GM23248 (cell line): ENCODE measurements at regions not wholly inside any gene's neighbourhood (a gene's known extent, or its start where the extent isn't known, plus 50 kb on each side); places are given as distances from the start of the nearest gene placed in this dataset.
"Not testable (repeated sequence)": the region's sequence is repeated elsewhere in the genome, so short reads cannot be mapped to it uniquely, and the experiment has no call there.

ENCODE experiments used
- DNase-seq: peaks from one replicate; pipeline ENCODE4 v3.0.0-alpha.2; 2015
- H2AFZ ChIP-seq: fragments of 200-600 bp; sonication (generic); 2 replicates; pipeline ENCODE4 v1.6.1; 2016; ENCODE audit warnings: antibody characterized with exemption
- H3F3A ChIP-seq: fragments of 200-600 bp; sonication (generic); 2 replicates; pipeline ENCODE4 v1.6.1; 2016; ENCODE audit warnings: mild to moderate bottlenecking, antibody characterized with exemption, mixed run types; ENCODE audit not compliant: insufficient read depth
- H3K27ac ChIP-seq: fragments of 200-600 bp; sonication (generic); 2 replicates; pipeline ENCODE4 v1.5.1; 2016; ENCODE audit warnings: mild to moderate bottlenecking
- H3K27me3 ChIP-seq: fragments of 200-600 bp; sonication (generic); replicated peaks from 2 replicates; pipeline ENCODE4 v1.6.1; 2016; ENCODE audit warnings: mild to moderate bottlenecking; ENCODE audit not compliant: insufficient read depth
- H3K36me3 ChIP-seq: fragments of 200-600 bp; sonication (generic); 2 replicates; pipeline ENCODE4 v1.6.1; 2016; ENCODE audit warnings: low read depth, mild to moderate bottlenecking
- H3K4me1 ChIP-seq: fragments of 200-600 bp; sonication (generic); 2 replicates; pipeline ENCODE4 v1.6.1; 2016; ENCODE audit warnings: mild to moderate bottlenecking; ENCODE audit not compliant: insufficient read depth
- H3K4me2 ChIP-seq: fragments of 200-600 bp; sonication (generic); one replicate; pipeline ENCODE4 v1.6.1; 2016; ENCODE audit warnings: mild to moderate bottlenecking; ENCODE audit not compliant: unreplicated experiment
- H3K4me3 ChIP-seq: fragments of 200-600 bp; sonication (generic); 2 replicates; pipeline ENCODE4 v1.5.1; 2016; ENCODE audit warnings: mild to moderate bottlenecking
- H3K79me2 ChIP-seq: fragments of 200-600 bp; sonication (generic); 2 replicates; pipeline ENCODE4 v1.6.1; 2016; ENCODE audit warnings: mild to moderate bottlenecking; ENCODE audit not compliant: insufficient read depth
- H3K9ac ChIP-seq: fragments of 200-600 bp; sonication (generic); 2 replicates; pipeline ENCODE4 v1.6.1; 2016; ENCODE audit warnings: mild to moderate bottlenecking
- H3K9me2 ChIP-seq: fragments of 200-600 bp; sonication (generic); 2 replicates; pipeline ENCODE4 v1.6.1; 2016; ENCODE audit warnings: mixed run types, mild to moderate bottlenecking, moderate library complexity; ENCODE audit not compliant: insufficient read depth
- H3K9me3 ChIP-seq: fragments of 200-600 bp; sonication (generic); one replicate; pipeline ENCODE4 v1.6.1; 2017; ENCODE audit warnings: low read depth
- H4K20me1 ChIP-seq: fragments of 200-600 bp; sonication (generic); 2 replicates; pipeline ENCODE4 v1.6.0; 2016; ENCODE audit not compliant: insufficient read depth
- EZH2 ChIP-seq: fragments of 200-600 bp; sonication (generic); IDR thresholded peaks from 2 replicates; pipeline ENCODE4 v1.6.1; 2018; ENCODE audit warnings: antibody characterized with exemption, mild to moderate bottlenecking; ENCODE audit not compliant: insufficient read depth, poor library complexity, severe bottlenecking
- EZH2phosphoT487 ChIP-seq: fragments of 200-600 bp; sonication (generic); IDR thresholded peaks from 2 replicates; pipeline ENCODE4 v1.6.1; 2018; ENCODE audit warnings: antibody characterized with exemption, moderate library complexity, mild to moderate bottlenecking, low read depth; ENCODE audit not compliant: insufficient read depth
- WGBS, 2 experiments: methylation state at CpG; one replicate each; pipeline ENCODE4 v1.1.6; 2015 to 2017; ENCODE audit warnings: low lambda C conversion rate in 2 of 2, low coverage in 1 of 2; ENCODE audit errors: missing lambda C conversion rate in 2 of 2; 5-methylcytosine and 5-hydroxymethylcytosine counted together
- in situ Hi-C: fragments of 300-500 bp; cut with MboI; formaldehyde crosslinking; loops from 2 replicates; pipeline ENCODE4 v1.15.0; 2020

GRCh38 chr3:162612991-162613390 is 1116.4 kb downstream of the OTOL1 start:
- no peaks in the 10 kb centered on the region for H3F3A ChIP-seq
- H3K27ac ChIP-seq, result no peak overlapping the region
- H3K79me2 ChIP-seq, result no peaks in the 10 kb centered on the region
- no peaks in the 10 kb centered on the region for H3K36me3 ChIP-seq
- H3K4me3 ChIP-seq, result no peak overlapping the region
- 0 out of 2 replicates have a peak overlapping the region, but pooled peaks have one; percentile 3 for H2AFZ ChIP-seq
- no peak for TF ChIP-seq EZH2
- no peak for TF ChIP-seq EZH2phosphoT487
- H3K9ac ChIP-seq, result no peak overlapping the region
- in situ Hi-C loops, result no loop called here
- no peaks in the 10 kb centered on the region for H3K27me3 ChIP-seq
- H3K4me2 ChIP-seq, result no peak overlapping the region
- no peaks in the 10 kb centered on the region for H4K20me1 ChIP-seq
- WGBS, 2 experiments, result 39 to 62% methylated on average over 2 of the region's 2 CpGs
- no peaks in the 10 kb centered on the region for H3K9me3 ChIP-seq
- DNase-seq, result no peak
- H3K4me1 ChIP-seq, result no peaks in the 10 kb centered on the region
- H3K9me2 ChIP-seq, result no peaks in the 10 kb centered on the region; the same call in 1 of the 2 replicates

- no peaks in the 10 kb centered on the region for H3F3A ChIP-seq
- no peak overlapping the region for H3K27ac ChIP-seq
- peaks cover 8% of the 10 kb centered on the region for H3K4me1 ChIP-seq
- H3K27me3 ChIP-seq, result no peaks in the 10 kb centered on the region
- H3K9ac ChIP-seq, result no peak overlapping the region
- no peaks in the 10 kb centered on the region for H3K9me2 ChIP-seq
- no peaks in the 10 kb centered on the region for H3K36me3 ChIP-seq
- H3K4me3 ChIP-seq, result no peak overlapping the region
- no peak for TF ChIP-seq EZH2phosphoT487
- no peak for TF ChIP-seq EZH2
- no peaks in the 10 kb centered on the region for H3K9me3 ChIP-seq
- no peak overlapping the region for H2AFZ ChIP-seq
- H4K20me1 ChIP-seq, result no peaks in the 10 kb centered on the region
- in situ Hi-C loops, result no loop called here
- no peak for DNase-seq
- H3K4me2 ChIP-seq, result no peak overlapping the region
- no peaks in the 10 kb centered on the region for H3K79me2 ChIP-seq
Observed at GRCh38 chr3:162626172-162626571, 1129.6 kb downstream of the OTOL1 start.

GRCh38 chr3:162628531-162628930 is 1131.9 kb downstream of the OTOL1 start:
- Histone ChIP-seq H4K20me1 (no peaks in the 10 kb centered on the region), H3K9me3 (no peaks in the 10 kb centered on the region), H3K36me3 (no peaks in the 10 kb centered on the region), H2AFZ (peak overlapping the region; percentile 11; the same call in 1 of the 2 replicates), H3K9me2 (no peaks in the 10 kb centered on the region), H3K4me3 (no peak overlapping the region), H3K27me3 (no peaks in the 10 kb centered on the region), H3K79me2 (no peaks in the 10 kb centered on the region), H3K4me2 (no peak overlapping the region), H3F3A (0 out of 2 replicates have a peak, but pooled peaks cover 5% of the 10 kb centered on the region), H3K4me1 (peaks cover 8% of the 10 kb centered on the region), H3K27ac (no peak overlapping the region), H3K9ac (no peak overlapping the region)
- WGBS, 2 experiments, result 36 to 39% methylated on average over 3 of the region's 3 CpGs
- TF ChIP-seq EZH2phosphoT487, result no peak
- no peak for TF ChIP-seq EZH2
- in situ Hi-C loops, result no loop called here
- DNase-seq, result no peak

- Histone ChIP-seq H3K4me3 (no peak overlapping the region), H3K9ac (no peak overlapping the region), H3K27ac (no peak overlapping the region), H3K36me3 (no peaks in the 10 kb centered on the region), H4K20me1 (no peaks in the 10 kb centered on the region), H3K9me3 (no peaks in the 10 kb centered on the region), H3K4me2 (no peak overlapping the region), H3F3A (0 out of 2 replicates have a peak, but pooled peaks cover 5% of the 10 kb centered on the region), H3K27me3 (no peaks in the 10 kb centered on the region), H3K9me2 (no peaks in the 10 kb centered on the region), H3K4me1 (peaks cover 8% of the 10 kb centered on the region), H2AFZ (0 out of 2 replicates have a peak overlapping the region, but pooled peaks have one; percentile 9), H3K79me2 (no peaks in the 10 kb centered on the region)
- in situ Hi-C loops, result no loop called here
- DNase-seq, result no peak
- TF ChIP-seq EZH2 (no peak), EZH2phosphoT487 (no peak)
Observed at GRCh38 chr3:162629372-162629771, 1132.8 kb downstream of the OTOL1 start.

GRCh38 chr3:162632672-162633071 is 1136.1 kb downstream of the OTOL1 start:
- TF ChIP-seq EZH2, result no peak
- no peak for TF ChIP-seq EZH2phosphoT487
- no peaks in the 10 kb centered on the region for H3K9me3 ChIP-seq
- H3K4me1 ChIP-seq, result peaks cover 8% of the 10 kb centered on the region
- no peaks in the 10 kb centered on the region for H4K20me1 ChIP-seq
- H3K4me3 ChIP-seq, result no peak overlapping the region
- no peak overlapping the region for H3K27ac ChIP-seq
- no peak overlapping the region for H2AFZ ChIP-seq
- no peaks in the 10 kb centered on the region for H3K9me2 ChIP-seq
- H3K36me3 ChIP-seq, result no peaks in the 10 kb centered on the region
- H3K9ac ChIP-seq, result no peak overlapping the region
- in situ Hi-C loops, result no loop called here
- no peaks in the 10 kb centered on the region for H3K27me3 ChIP-seq
- H3K4me2 ChIP-seq, result no peak overlapping the region
- H3F3A ChIP-seq, result 0 out of 2 replicates have a peak, but pooled peaks cover 5% of the 10 kb centered on the region
- WGBS, 2 experiments, result 37 to 49% methylated on average over 2 of the region's 2 CpGs
- H3K79me2 ChIP-seq, result no peaks in the 10 kb centered on the region
- DNase-seq, result peak; percentile 20

- in situ Hi-C loops, result not testable (repeated sequence)
- 86 to 88% methylated on average over 12 to 13 of the region's 13 CpGs for WGBS, 2 experiments
Observed at GRCh38 chr3:162640208-162640607, 1143.6 kb downstream of the OTOL1 start.

More at GRCh38 chr3:162640208-162640607, 1143.6 kb downstream of the OTOL1 start:
- not testable (repeated sequence) for H3K79me2 ChIP-seq, H3K36me3 ChIP-seq, H3K9me2 ChIP-seq, H3K9me3 ChIP-seq, H3K27me3 ChIP-seq, H3F3A ChIP-seq, H2AFZ ChIP-seq, H4K20me1 ChIP-seq, H3K27ac ChIP-seq, DNase-seq, H3K4me2 ChIP-seq, H3K9ac ChIP-seq, H3K4me3 ChIP-seq, H3K4me1 ChIP-seq
